IMR-90 (cell line): ENCODE measurements at regions not wholly inside any gene's neighbourhood (a gene's known extent, or its start where the extent isn't known, plus 50 kb on each side); places are given as distances from the start of the nearest gene placed in this dataset.

ENCODE experiments used
- ATAC-seq: fragments of 200-7000 bp; cut with Tn5 transposase; 2 replicates; pipeline ENCODE4 v1.9.1; 2020; ENCODE audit warnings: low read depth, mild to moderate bottlenecking, moderate library complexity
- BruUV-seq: library from RNA; stranded (reverse); fragments of 400-500 nt; replicated peaks from 2 replicates; lab custom pipeline; 2021; lab: Mats Ljungman, UMichigan
- CTCF ChIA-PET: fragments of 300-600 bp; formaldehyde crosslinking; extraction: SDS; loops from one replicate; lab custom pipeline; 2021; ENCODE audit warnings: antibody characterized with exemption; lab: Yijun Ruan, JAX
- POLR2A ChIA-PET: fragments of 300-600 bp; sonication (Branson Sonifier 250); formaldehyde crosslinking; loops from one replicate; lab custom pipeline; 2022; ENCODE audit warnings: antibody characterized with exemption; ENCODE audit not compliant: unreplicated experiment; lab: Charles Lee
- DNase-seq: peaks from one replicate; pipeline ENCODE4 v3.0.0; 2013
- H2AFZ ChIP-seq: replicated peaks from 2 replicates; pipeline ENCODE3; 2013; ENCODE audit warnings: low read length, mild to moderate bottlenecking; ENCODE audit not compliant: poor library complexity
- H2AK5ac ChIP-seq: 2 replicates; pipeline ENCODE4 v1.6.1; 2013; ENCODE audit warnings: low read depth, low read length, inconsistent platforms
- H2AK9ac ChIP-seq: replicated peaks from 2 replicates; pipeline ENCODE3; 2013; ENCODE audit warnings: mild to moderate bottlenecking, low read depth, low read length, moderate library complexity; ENCODE audit not compliant: poor library complexity
- H2BK120ac ChIP-seq: 2 replicates; pipeline ENCODE4 v1.6.1; 2013; ENCODE audit warnings: low read depth, low read length, inconsistent platforms
- H2BK15ac ChIP-seq: 3 replicates; pipeline ENCODE4 v1.6.1; 2013; ENCODE audit warnings: low read depth, low read length, inconsistent platforms
- H2BK20ac ChIP-seq: 2 replicates; pipeline ENCODE4 v1.6.1; 2013; ENCODE audit warnings: low read depth, mild to moderate bottlenecking, inconsistent platforms, low read length, moderate library complexity
- H2BK5ac ChIP-seq: 2 replicates; pipeline ENCODE4 v1.6.1; 2013; ENCODE audit warnings: mild to moderate bottlenecking, low read depth, low read length, inconsistent platforms; ENCODE audit not compliant: poor library complexity, severe bottlenecking
- H3K14ac ChIP-seq: replicated peaks from 2 replicates; pipeline ENCODE4 v1.6.1; 2013; ENCODE audit warnings: low read depth, low read length, inconsistent platforms
- H3K18ac ChIP-seq: 2 replicates; pipeline ENCODE4 v1.6.1; 2013; ENCODE audit warnings: low read depth, low read length, control low read depth
- H3K23ac ChIP-seq: 2 replicates; pipeline ENCODE4 v1.6.1; 2013; ENCODE audit warnings: low read depth, low read length, inconsistent platforms
- H3K27ac ChIP-seq: 2 replicates; pipeline ENCODE4 v1.5.1; 2013; ENCODE audit warnings: mild to moderate bottlenecking, control low read depth, low read length; ENCODE audit not compliant: insufficient read depth
- H3K27me3 ChIP-seq: 2 replicates; pipeline ENCODE4 v1.6.1; 2013; ENCODE audit warnings: low read length; ENCODE audit not compliant: control insufficient read depth, insufficient read depth
- H3K36me3 ChIP-seq: 2 replicates; pipeline ENCODE4 v1.6.1; 2013; ENCODE audit warnings: low read length, mixed read lengths; ENCODE audit not compliant: control insufficient read depth, insufficient read depth
- H3K4ac ChIP-seq: 2 replicates; pipeline ENCODE4 v1.6.1; 2013; ENCODE audit warnings: low read depth, low read length, inconsistent platforms
- H3K4me1 ChIP-seq: 2 replicates; pipeline ENCODE4 v1.6.1; 2013; ENCODE audit warnings: low read length, mixed read lengths; ENCODE audit not compliant: control insufficient read depth, insufficient read depth
- H3K4me2 ChIP-seq: 2 replicates; pipeline ENCODE4 v1.6.1; 2013; ENCODE audit warnings: low read depth, mild to moderate bottlenecking, control low read depth, low read length, moderate library complexity
- H3K4me3 ChIP-seq: 2 replicates; pipeline ENCODE4 v1.5.1; 2013; ENCODE audit warnings: low read depth, mild to moderate bottlenecking, control low read depth, low read length, moderate library complexity; ENCODE audit not compliant: insufficient read depth
- H3K56ac ChIP-seq: 2 replicates; pipeline ENCODE4 v1.6.1; 2013; ENCODE audit warnings: low read length, inconsistent platforms; ENCODE audit not compliant: insufficient read depth; ENCODE audit errors: extremely low read depth
- H3K79me1 ChIP-seq, 2 experiments: 2 replicates each; pipeline ENCODE4 v1.6.1; 2013; ENCODE audit warnings: low read length in 2 of 2, inconsistent platforms in 1 of 2, low read depth in 1 of 2
- H3K9ac ChIP-seq: 2 replicates; pipeline ENCODE4 v1.6.1; 2013; ENCODE audit warnings: low read depth, low read length, control low read depth
- H3K9me1 ChIP-seq: 2 replicates; pipeline ENCODE4 v1.6.1; 2013; ENCODE audit warnings: low read length, inconsistent platforms; ENCODE audit not compliant: insufficient read depth
- H3K9me3 ChIP-seq: 2 replicates; pipeline ENCODE4 v1.6.1; 2013; ENCODE audit warnings: low read length; ENCODE audit not compliant: control insufficient read depth, insufficient read depth
- H4K20me1 ChIP-seq: 2 replicates; pipeline ENCODE4 v1.6.1; 2013; ENCODE audit warnings: low read length, inconsistent platforms; ENCODE audit not compliant: insufficient read depth
- H4K5ac ChIP-seq: 2 replicates; pipeline ENCODE4 v1.6.1; 2013; ENCODE audit warnings: mild to moderate bottlenecking, low read depth, low read length, control low read depth
- H4K8ac ChIP-seq, 2 experiments: 2 replicates each; pipeline ENCODE4 v1.6.1; 2013; ENCODE audit warnings: low read depth in 2 of 2, low read length in 2 of 2, control low read depth in 1 of 2, inconsistent platforms in 1 of 2
- H4K91ac ChIP-seq: 2 replicates; pipeline ENCODE4 v1.6.1; 2013; ENCODE audit warnings: low read depth, low read length, inconsistent platforms; ENCODE audit not compliant: insufficient read depth
- CEBPB ChIP-seq: IDR thresholded peaks from 2 replicates; pipeline ENCODE4 v1.6.1; 2012; ENCODE audit warnings: low read depth, low read length, improper control_type of control experiment
- CHD1 ChIP-seq: IDR thresholded peaks from 2 replicates; pipeline ENCODE4 v1.6.1; 2012; ENCODE audit warnings: low read depth, low read length, improper control_type of control experiment
- CTCF ChIP-seq: conservative IDR thresholded peaks from 2 replicates; pipeline ENCODE4 v1.5.1; 2012; ENCODE audit warnings: mild to moderate bottlenecking, low read depth, low read length, improper control_type of control experiment
- ELK1 ChIP-seq: fragments of 150-350 bp; IDR thresholded peaks from 2 replicates; pipeline ENCODE4 v1.6.1; 2016; ENCODE audit warnings: low read depth, mild to moderate bottlenecking, low read length, moderate library complexity, borderline replicate concordance
- FOS ChIP-seq: fragments of 150-350 bp; IDR thresholded peaks from 2 replicates; pipeline ENCODE4 v1.6.1; 2016; ENCODE audit warnings: low read depth, low read length
- MAFK ChIP-seq: IDR thresholded peaks from 2 replicates; pipeline ENCODE4 v1.6.1; 2012; ENCODE audit warnings: low read depth, low read length, improper control_type of control experiment
- MAZ ChIP-seq: IDR thresholded peaks from 2 replicates; pipeline ENCODE4 v1.6.1; 2012; ENCODE audit warnings: low read depth, mild to moderate bottlenecking, low read length, improper control_type of control experiment, moderate library complexity, borderline replicate concordance
- NFE2L2 ChIP-seq: fragments of 150-350 bp; IDR thresholded peaks from 2 replicates; pipeline ENCODE4 v1.6.1; 2016; ENCODE audit warnings: low read depth, mild to moderate bottlenecking, low read length
- POLR2A ChIP-seq: IDR thresholded peaks from 2 replicates; pipeline ENCODE4 v1.6.1; 2012; ENCODE audit warnings: mild to moderate bottlenecking, low read depth, low read length
- RCOR1 ChIP-seq: IDR thresholded peaks from 2 replicates; pipeline ENCODE4 v1.6.1; 2012; ENCODE audit warnings: mild to moderate bottlenecking, low read length, improper control_type of control experiment; ENCODE audit not compliant: insufficient replicate concordance
- RFX5 ChIP-seq: IDR thresholded peaks from 2 replicates; pipeline ENCODE4 v1.8.0; 2012; ENCODE audit warnings: low read depth, mild to moderate bottlenecking, low read length, moderate library complexity
- SMC3 ChIP-seq: fragments of 150-350 bp; IDR thresholded peaks from 2 replicates; pipeline ENCODE4 v1.6.1; 2016; ENCODE audit warnings: low read depth, mild to moderate bottlenecking, antibody characterized with exemption, low read length, moderate library complexity
- dilution Hi-C: fragments of 300-500 bp; cut with HindIII; formaldehyde crosslinking; loops from one replicate; pipeline ENCODE4 v1.14.3; 2018; ENCODE audit warnings: low sequenced_read_pairs; ENCODE audit not compliant: unreplicated experiment
- in situ Hi-C: fragments of 300-500 bp; cut with MboI; formaldehyde crosslinking; loops from 3 replicates; pipeline ENCODE4 v1.14.3; 2019; ENCODE audit warnings: low sequenced_read_pairs, inconsistent platforms, mixed read lengths
- intact Hi-C: fragments of 100-400 bp; cut with micrococcal nuclease; formaldehyde crosslinking; loops from 2 replicates; pipeline ENCODE4 v1.10.0; 2022

GRCh38 chr3:68032209-68032608 lies 377.8 kb upstream of the SUCLG2 start:
- Histone ChIP-seq H3K9me1 (no peaks in the 10 kb centered on the region), H2AFZ (no peak overlapping the region), H2BK15ac (no peak overlapping the region), H4K20me1 (no peaks in the 10 kb centered on the region), H3K14ac (no peak overlapping the region), H3K27ac (no peak overlapping the region), H3K4ac (no peak overlapping the region), H3K23ac (no peak overlapping the region), H4K5ac (no peak overlapping the region), H4K91ac (no peak overlapping the region), H2AK9ac (no peak overlapping the region), H3K18ac (no peak overlapping the region), H3K9me3 (no peaks in the 10 kb centered on the region), H2AK5ac (no peak overlapping the region), H2BK5ac (no peak overlapping the region), H2BK20ac (no peak overlapping the region), H3K56ac (no peak overlapping the region), H3K9ac (no peak overlapping the region), H3K79me1 (no peaks in the 10 kb centered on the region), H4K8ac (no peak overlapping the region), H2BK120ac (no peak overlapping the region), H3K4me3 (no peak overlapping the region), H3K4me2 (no peak overlapping the region), H3K36me3 (no peaks in the 10 kb centered on the region), H3K27me3 (no peaks in the 10 kb centered on the region), H3K4me1 (no peaks in the 10 kb centered on the region)
- POLR2A ChIA-PET: no interaction called here
- ATAC-seq (no peak), DNase-seq (no peak)
- CTCF ChIA-PET: no interaction called here
- dilution Hi-C loops: no loop called here
- TF ChIP-seq ELK1: no peak
- TF ChIP-seq CEBPB: no peak
- TF ChIP-seq CHD1: no peak
- no peak for TF ChIP-seq MAFK
- no peak for TF ChIP-seq CTCF
- TF ChIP-seq RFX5: no peak
- no peak for TF ChIP-seq MAZ
- no peak for TF ChIP-seq SMC3
- no peak for TF ChIP-seq FOS
- TF ChIP-seq NFE2L2: no peak
- no peak for TF ChIP-seq POLR2A
- TF ChIP-seq RCOR1: no peak
- in situ Hi-C loops: no loop called here
- BruUV-seq: no TSS peak
- intact Hi-C loops: no loop called here
